Nephron progenitor cell (in vitro differentiated cells): ENCODE measurements at regions not wholly inside any gene's neighbourhood (a gene's known extent, or its start where the extent isn't known, plus 50 kb on each side); places are given as distances from the start of the nearest gene placed in this dataset.

Experiments used
- DNase-seq: peaks from one replicate; pipeline ENCODE4 v3.0.0; 2021
- H3K27ac Mint-ChIP-seq: 2 replicates; pipeline ENCODE4 v1.8.0; 2021; ENCODE audit warnings: mild to moderate bottlenecking, moderate library complexity, mixed read lengths
- H3K27me3 Mint-ChIP-seq: 2 replicates; pipeline ENCODE4 v1.8.0; 2021; ENCODE audit warnings: mild to moderate bottlenecking, low read depth, mixed read lengths; ENCODE audit not compliant: poor library complexity
- H3K36me3 Mint-ChIP-seq: 2 replicates; pipeline ENCODE4 v1.8.0; 2021; ENCODE audit warnings: low read depth, mixed read lengths
- H3K4me1 Mint-ChIP-seq: 2 replicates; pipeline ENCODE4 v1.8.0; 2021; ENCODE audit warnings: mixed read lengths
- H3K4me3 Mint-ChIP-seq: 2 replicates; pipeline ENCODE4 v1.8.0; 2021; ENCODE audit warnings: mild to moderate bottlenecking, moderate library complexity, mixed read lengths
- H3K9me3 Mint-ChIP-seq: 2 replicates; pipeline ENCODE4 v1.8.0; 2021; ENCODE audit warnings: mild to moderate bottlenecking, moderate library complexity, mixed read lengths
- CTCF ChIP-seq: fragments of 200-600 bp; sonication (generic); IDR thresholded peaks from 2 replicates; pipeline ENCODE4 v1.5.0; 2021; ENCODE audit warnings: antibody characterized with exemption

- H3K36me3 Mint-ChIP-seq: no peaks in the 10 kb centered on the region
- H3K4me3 Mint-ChIP-seq: no peak overlapping the region
- H3K9me3 Mint-ChIP-seq: no peaks in the 10 kb centered on the region
- TF ChIP-seq CTCF: no peak
- no peaks in the 10 kb centered on the region for H3K27me3 Mint-ChIP-seq
- no peak for DNase-seq
- H3K27ac Mint-ChIP-seq: no peak overlapping the region
- peaks cover 16% of the 10 kb centered on the region for H3K4me1 Mint-ChIP-seq
These were observed 228.4 kb upstream of the COL8A1 start for GRCh38 chr3:99409961-99410360.

GRCh38 chr3:99407257-99407656 is 231.1 kb upstream of the COL8A1 start:
- Mint-ChIP-seq H3K27ac (no peak overlapping the region), H3K4me1 (peaks cover 16% of the 10 kb centered on the region)

GRCh38 chr3:99402755-99403154 is 235.6 kb upstream of the COL8A1 start:
- no peak overlapping the region for H3K27ac Mint-ChIP-seq
- H3K27me3 Mint-ChIP-seq: no peaks in the 10 kb centered on the region
- no peak for DNase-seq

More at GRCh38 chr3:99407257-99407656, 231.1 kb upstream of the COL8A1 start:
- Mint-ChIP-seq H3K27me3 (no peaks in the 10 kb centered on the region), H3K9me3 (no peaks in the 10 kb centered on the region), H3K4me3 (no peak overlapping the region), H3K36me3 (no peaks in the 10 kb centered on the region)
- DNase-seq: no peak
- no peak for TF ChIP-seq CTCF

DNA sequence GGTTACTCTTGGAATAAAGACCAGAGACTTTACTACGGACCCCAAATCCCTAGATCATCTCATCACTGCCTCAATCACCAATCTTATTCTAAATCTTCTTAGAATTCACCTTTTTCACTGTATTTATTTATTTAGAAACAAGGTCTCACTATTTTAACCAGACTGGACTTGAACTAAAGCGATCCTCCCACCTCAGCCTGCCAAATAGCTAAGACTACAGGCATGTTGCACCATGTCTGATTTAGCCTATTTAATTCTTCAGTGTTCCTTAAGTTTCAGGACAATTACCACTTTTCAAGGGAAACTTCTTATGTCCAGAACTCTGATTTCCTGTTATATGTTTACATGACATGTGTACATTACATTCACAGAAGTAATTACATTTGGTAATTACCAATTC is 238.0 kb upstream of the COL8A1 start:
- TF ChIP-seq CTCF: no peak
- no peak for DNase-seq
- peaks cover 28% of the 10 kb centered on the region for H3K9me3 Mint-ChIP-seq
- H3K27ac Mint-ChIP-seq: no peak overlapping the region
- no peaks in the 10 kb centered on the region for H3K27me3 Mint-ChIP-seq
- no peak overlapping the region for H3K4me3 Mint-ChIP-seq
- H3K36me3 Mint-ChIP-seq: peaks cover 8% of the 10 kb centered on the region
- no peaks in the 10 kb centered on the region for H3K4me1 Mint-ChIP-seq

More at GRCh38 chr3:99402755-99403154, 235.6 kb upstream of the COL8A1 start:
- H3K4me1 Mint-ChIP-seq: no peaks in the 10 kb centered on the region
- no peak for TF ChIP-seq CTCF
- peaks cover 25% of the 10 kb centered on the region for H3K9me3 Mint-ChIP-seq
- H3K4me3 Mint-ChIP-seq: no peak overlapping the region
- peaks cover 8% of the 10 kb centered on the region for H3K36me3 Mint-ChIP-seq

GRCh38 chr3:99396651-99397275 is 241.6 kb upstream of the COL8A1 start:
- Mint-ChIP-seq H3K36me3 (peaks cover 8% of the 10 kb centered on the region), H3K27ac (no peak overlapping the region), H3K9me3 (peaks cover 28% of the 10 kb centered on the region), H3K4me3 (no peak overlapping the region), H3K4me1 (no peaks in the 10 kb centered on the region), H3K27me3 (no peaks in the 10 kb centered on the region)
- no peak for TF ChIP-seq CTCF
- DNase-seq: no peak
